ENCODE measurements at regions not wholly inside any gene's neighbourhood (a gene's known extent, or its start where the extent isn't known, plus 50 kb on each side); places are given as distances from the start of the nearest gene placed in this dataset.

- Histone ChIP-seq H3K4me3 (ENCODE audit: low read depth in 1 of 3, low read length in 3 of 3) (no peak overlapping the region), H3K9ac (ENCODE audit: low read depth in 1 of 2, low read length in 2 of 2) (no peak overlapping the region), H3K36me3 (ENCODE audit: control insufficient read depth in 4 of 4, insufficient read depth in 3 of 4, low read depth in 1 of 4, low read length in 3 of 4) (no peaks in the 10 kb centered on the region), H3K9me3 (ENCODE audit: control insufficient read depth in 4 of 4, low read length in 3 of 4) (no peaks in the 10 kb centered on the region), H3K27me3 (ENCODE audit: control insufficient read depth in 4 of 4, insufficient read depth in 4 of 4, low read length in 3 of 4) (no peaks in the 10 kb centered on the region), H3K4me1 (ENCODE audit: control insufficient read depth in 4 of 4, insufficient read depth in 4 of 4, low read length in 3 of 4) (no peaks in the 10 kb centered on the region), H3K27ac (ENCODE audit: low read depth in 1 of 2, low read length in 2 of 2) (no peak overlapping the region)
- 70% methylated on average over 3 of the region's 3 CpGs for WGBS
- TF ChIP-seq FOXA2 (IDR thresholded peaks at IDR 0.05) (no peak), RXRA (IDR thresholded peaks at IDR 0.05) (peak in 1 of 2 donors; percentile 31), HNF4A (conservative IDR thresholded peaks at IDR 0.05) (peak in 1 of 2 donors; percentile 37)
- no peak for DNase-seq (ENCODE audit: low spot score)
Observed at GRCh38 chr11:96863520-96863919, 473.7 kb downstream of the JRKL start.

DNA sequence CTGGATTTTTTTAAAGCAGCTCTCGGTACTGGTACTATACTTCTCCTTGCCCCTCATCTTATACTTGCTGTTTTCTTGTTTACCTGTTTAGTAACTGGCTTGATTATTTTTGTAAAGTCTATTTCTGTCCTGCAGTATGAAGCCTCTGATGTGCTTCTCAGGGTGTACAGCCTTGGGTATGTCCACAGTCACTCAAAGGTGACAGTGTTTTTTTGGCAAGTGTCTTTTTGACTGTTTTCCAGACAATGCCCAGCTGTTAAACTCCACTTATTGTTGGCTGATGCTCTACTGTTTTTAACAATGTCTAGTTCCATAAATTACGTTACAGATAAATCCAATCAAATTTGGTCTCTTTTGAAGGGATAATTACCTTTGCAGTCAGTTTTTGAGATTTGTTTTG lies 475.2 kb downstream of the JRKL start:
- Histone ChIP-seq H3K9me3 (ENCODE audit: control insufficient read depth in 4 of 4, low read length in 3 of 4) (no peaks in the 10 kb centered on the region), H3K27ac (ENCODE audit: low read depth in 1 of 2, low read length in 2 of 2) (no peak overlapping the region), H3K4me1 (ENCODE audit: control insufficient read depth in 4 of 4, insufficient read depth in 4 of 4, low read length in 3 of 4) (peaks cover 0 to 4% (median 1%) of the 10 kb centered on the region in 4 donors), H3K9ac (ENCODE audit: low read depth in 1 of 2, low read length in 2 of 2) (no peak overlapping the region), H3K4me3 (ENCODE audit: low read depth in 1 of 3, low read length in 3 of 3) (no peak overlapping the region), H3K27me3 (ENCODE audit: control insufficient read depth in 4 of 4, insufficient read depth in 4 of 4, low read length in 3 of 4) (no peaks in the 10 kb centered on the region), H3K36me3 (ENCODE audit: control insufficient read depth in 4 of 4, insufficient read depth in 3 of 4, low read depth in 1 of 4, low read length in 3 of 4) (no peaks in the 10 kb centered on the region)
- DNase-seq (ENCODE audit: low spot score): no peak
- 74% methylated on average over 2 of the region's 2 CpGs for WGBS
- no peak for TF ChIP-seq SP1 (IDR thresholded peaks at IDR 0.05)
- TF ChIP-seq TAF1 (conservative IDR thresholded peaks at IDR 0.05): no peak
- no peak for TF ChIP-seq GABPA (IDR thresholded peaks at IDR 0.05 in 1 of 2, conservative IDR thresholded peaks at IDR 0.05 in 1 of 2)
- no peak for TF ChIP-seq NR2F2 (IDR thresholded peaks at IDR 0.05)
- no peak for TF ChIP-seq JUND (IDR thresholded peaks at IDR 0.05)
- TF ChIP-seq MAX (IDR thresholded peaks at IDR 0.05): no peak
- no peak for TF ChIP-seq HNF4G (IDR thresholded peaks at IDR 0.05)
- no peak for TF ChIP-seq YY1 (IDR thresholded peaks at IDR 0.05)

- TF ChIP-seq RAD21 (IDR thresholded peaks at IDR 0.05) (peak in 1 of 2 donors; percentile 38), RXRA (IDR thresholded peaks at IDR 0.05) (peak in 1 of 2 donors; percentile 47), NR2F2 (IDR thresholded peaks at IDR 0.05) (no peak), FOXA1 (IDR thresholded peaks at IDR 0.05) (no peak), YY1 (IDR thresholded peaks at IDR 0.05) (peak; percentile 27), HNF4A (conservative IDR thresholded peaks at IDR 0.05) (peak; percentile 48 to 77), SP1 (IDR thresholded peaks at IDR 0.05) (peak; percentile 14), REST (IDR thresholded peaks at IDR 0.05) (peak; percentile 18), TAF1 (conservative IDR thresholded peaks at IDR 0.05) (no peak)
- H3K27ac ChIP-seq (ENCODE audit: low read depth in 1 of 2, low read length in 2 of 2): peak overlapping the region in 1 of 2 donors; percentile 58
- H3K4me1 ChIP-seq (ENCODE audit: control insufficient read depth in 4 of 4, insufficient read depth in 4 of 4, low read length in 3 of 4): peaks cover 0 to 4% (median 1%) of the 10 kb centered on the region in 4 donors
- no peak for DNase-seq (ENCODE audit: low spot score)
- no peak overlapping the region for H3K9ac ChIP-seq (ENCODE audit: low read depth in 1 of 2, low read length in 2 of 2)
- H3K9me3 ChIP-seq (ENCODE audit: control insufficient read depth in 4 of 4, low read length in 3 of 4): no peaks in the 10 kb centered on the region
- H3K36me3 ChIP-seq (ENCODE audit: control insufficient read depth in 4 of 4, insufficient read depth in 3 of 4, low read depth in 1 of 4, low read length in 3 of 4): no peaks in the 10 kb centered on the region
- H3K27me3 ChIP-seq (ENCODE audit: control insufficient read depth in 4 of 4, insufficient read depth in 4 of 4, low read length in 3 of 4): no peaks in the 10 kb centered on the region
- no peak overlapping the region for H3K4me3 ChIP-seq (ENCODE audit: low read depth in 1 of 3, low read length in 3 of 3)
Observed at GRCh38 chr11:96869207-96869606, 479.4 kb downstream of the JRKL start.
